ENCODE measurements at regions not wholly inside any gene's neighbourhood (a gene's known extent, or its start where the extent isn't known, plus 50 kb on each side); places are given as distances from the start of the nearest gene placed in this dataset.

DNA sequence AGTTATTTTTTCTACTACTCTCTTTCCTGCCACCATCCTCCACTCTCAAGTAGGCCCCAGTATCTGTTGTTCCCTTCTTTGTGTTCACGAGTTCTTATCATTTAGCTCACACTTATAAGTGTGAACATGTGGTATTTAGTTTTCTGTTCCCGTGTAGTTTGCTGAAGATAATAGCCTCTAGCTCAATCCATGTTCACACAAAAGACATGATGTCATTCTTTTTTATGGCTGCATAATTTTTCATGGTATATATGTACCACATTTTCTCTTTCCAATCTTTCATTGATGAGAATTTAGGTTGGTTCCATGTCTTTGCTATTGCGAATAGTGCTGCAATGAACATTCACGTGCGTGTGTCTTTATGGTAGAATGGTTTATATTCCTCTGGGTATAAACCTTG is 237.9 kb upstream of the FERMT1 start:
- H3K27ac ChIP-seq (ENCODE audit: poor library complexity, severe bottlenecking): no peak overlapping the region
- H3K4me3 ChIP-seq (ENCODE audit: severe bottlenecking): no peak overlapping the region
- TF ChIP-seq CTCF (IDR thresholded peaks at IDR 0.05; ENCODE audit: poor library complexity, severe bottlenecking): no peak
- DNase-seq (ENCODE audit: low spot score) (no peak), ATAC-seq (ENCODE audit: low read depth) (no peak)
- H3K9me3 ChIP-seq (ENCODE audit: severe bottlenecking): no peaks in the 10 kb centered on the region
- H3K4me1 ChIP-seq (ENCODE audit: insufficient read depth, poor library complexity, severe bottlenecking): no peaks in the 10 kb centered on the region
- no peaks in the 10 kb centered on the region for H3K36me3 ChIP-seq (ENCODE audit: low read depth)
- no peaks in the 10 kb centered on the region for H3K27me3 ChIP-seq (ENCODE audit: insufficient read depth, poor library complexity, severe bottlenecking)

- Histone ChIP-seq H3K36me3 (ENCODE audit: low read depth) (no peaks in the 10 kb centered on the region), H3K4me3 (ENCODE audit: severe bottlenecking) (no peak overlapping the region), H3K4me1 (ENCODE audit: insufficient read depth, poor library complexity, severe bottlenecking) (no peaks in the 10 kb centered on the region), H3K9me3 (ENCODE audit: severe bottlenecking) (no peaks in the 10 kb centered on the region), H3K27ac (ENCODE audit: poor library complexity, severe bottlenecking) (no peak overlapping the region), H3K27me3 (ENCODE audit: insufficient read depth, poor library complexity, severe bottlenecking) (no peaks in the 10 kb centered on the region)
- DNase-seq (ENCODE audit: low spot score): no peak
- TF ChIP-seq CTCF (IDR thresholded peaks at IDR 0.05; ENCODE audit: poor library complexity, severe bottlenecking): no peak
- no peak for ATAC-seq (ENCODE audit: low read depth)
Observed at GRCh38 chr20:6355754-6356451, 233.1 kb upstream of the FERMT1 start.

GRCh38 chr20:6348908-6349307 is 226.1 kb upstream of the FERMT1 start:
- H3K27me3 ChIP-seq (ENCODE audit: insufficient read depth, poor library complexity, severe bottlenecking): no peaks in the 10 kb centered on the region
- no peak overlapping the region for H3K4me3 ChIP-seq (ENCODE audit: severe bottlenecking)
- TF ChIP-seq CTCF (IDR thresholded peaks at IDR 0.05; ENCODE audit: poor library complexity, severe bottlenecking): no peak
- no peak for ATAC-seq (ENCODE audit: low read depth)
- no peaks in the 10 kb centered on the region for H3K36me3 ChIP-seq (ENCODE audit: low read depth)
- no peak overlapping the region for H3K27ac ChIP-seq (ENCODE audit: poor library complexity, severe bottlenecking)
- no peak for DNase-seq (ENCODE audit: low spot score)
- H3K9me3 ChIP-seq (ENCODE audit: severe bottlenecking): no peaks in the 10 kb centered on the region
- no peaks in the 10 kb centered on the region for H3K4me1 ChIP-seq (ENCODE audit: insufficient read depth, poor library complexity, severe bottlenecking)

DNA sequence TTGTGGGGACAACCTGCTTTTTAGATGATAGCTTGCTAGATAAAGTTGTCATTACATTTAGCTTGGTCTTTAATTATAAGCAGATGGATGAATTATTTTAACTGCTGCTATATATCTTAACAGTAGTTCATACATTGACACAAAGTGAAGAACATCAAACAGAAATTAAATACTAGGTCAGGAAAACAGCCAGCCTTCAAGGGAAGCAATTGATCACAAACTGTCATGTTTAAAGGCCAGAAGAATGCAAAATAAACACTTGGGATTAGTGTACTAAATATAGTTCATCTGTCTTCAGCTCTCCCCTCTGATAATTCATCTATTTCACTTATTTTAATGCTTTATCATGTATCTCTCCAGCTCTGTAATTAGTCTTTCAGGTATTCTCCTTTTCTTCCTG is 225.1 kb upstream of the FERMT1 start:
- Histone ChIP-seq H3K4me3 (ENCODE audit: severe bottlenecking) (no peak overlapping the region), H3K4me1 (ENCODE audit: insufficient read depth, poor library complexity, severe bottlenecking) (no peaks in the 10 kb centered on the region), H3K27ac (ENCODE audit: poor library complexity, severe bottlenecking) (no peak overlapping the region), H3K27me3 (ENCODE audit: insufficient read depth, poor library complexity, severe bottlenecking) (no peaks in the 10 kb centered on the region), H3K36me3 (ENCODE audit: low read depth) (no peaks in the 10 kb centered on the region), H3K9me3 (ENCODE audit: severe bottlenecking) (no peaks in the 10 kb centered on the region)
- ATAC-seq (ENCODE audit: low read depth) (no peak), DNase-seq (ENCODE audit: low spot score) (no peak)
- no peak for TF ChIP-seq CTCF (IDR thresholded peaks at IDR 0.05; ENCODE audit: poor library complexity, severe bottlenecking)

GRCh38 chr20:6341491-6341890 is 218.7 kb upstream of the FERMT1 start:
- ATAC-seq (ENCODE audit: low read depth) (no peak), DNase-seq (ENCODE audit: low spot score) (no peak)
- Histone ChIP-seq H3K27me3 (ENCODE audit: insufficient read depth, poor library complexity, severe bottlenecking) (no peaks in the 10 kb centered on the region), H3K27ac (ENCODE audit: poor library complexity, severe bottlenecking) (no peak overlapping the region), H3K4me3 (ENCODE audit: severe bottlenecking) (no peak overlapping the region), H3K9me3 (ENCODE audit: severe bottlenecking) (no peaks in the 10 kb centered on the region), H3K4me1 (ENCODE audit: insufficient read depth, poor library complexity, severe bottlenecking) (no peaks in the 10 kb centered on the region), H3K36me3 (ENCODE audit: low read depth) (no peaks in the 10 kb centered on the region)
- no peak for TF ChIP-seq CTCF (IDR thresholded peaks at IDR 0.05; ENCODE audit: poor library complexity, severe bottlenecking)

All from RWPE2 (cell line).